ENCODE measurements at regions not wholly inside any gene's neighbourhood (a gene's known extent, or its start where the extent isn't known, plus 50 kb on each side); places are given as distances from the start of the nearest gene placed in this dataset.
"Not testable (repeated sequence)": the region's sequence is repeated elsewhere in the genome, so short reads cannot be mapped to it uniquely, and the experiment has no call there.

DNA sequence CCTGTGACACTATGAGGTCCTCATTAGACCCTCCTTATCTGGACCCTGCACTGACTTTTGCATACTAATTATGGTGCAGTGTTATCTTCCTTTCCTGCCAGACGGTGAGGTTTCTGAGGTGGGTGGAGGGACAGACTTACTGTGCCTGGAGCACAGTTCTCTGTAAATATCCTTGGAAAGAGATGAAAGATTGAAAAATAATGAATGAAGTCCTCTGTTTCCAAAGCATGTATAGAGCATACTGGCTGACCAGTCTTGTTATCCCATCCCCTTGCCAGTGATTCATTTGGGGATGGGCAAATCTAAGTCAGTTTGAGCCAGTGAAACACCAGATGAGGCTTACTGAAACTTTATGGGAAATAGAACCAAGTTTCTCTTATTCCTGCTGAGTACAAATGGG is 152.6 kb upstream of the HDDC2 start:
- H3K36me3 ChIP-seq: no peaks in the 10 kb centered on the region
- TF ChIP-seq, protein P1, sequence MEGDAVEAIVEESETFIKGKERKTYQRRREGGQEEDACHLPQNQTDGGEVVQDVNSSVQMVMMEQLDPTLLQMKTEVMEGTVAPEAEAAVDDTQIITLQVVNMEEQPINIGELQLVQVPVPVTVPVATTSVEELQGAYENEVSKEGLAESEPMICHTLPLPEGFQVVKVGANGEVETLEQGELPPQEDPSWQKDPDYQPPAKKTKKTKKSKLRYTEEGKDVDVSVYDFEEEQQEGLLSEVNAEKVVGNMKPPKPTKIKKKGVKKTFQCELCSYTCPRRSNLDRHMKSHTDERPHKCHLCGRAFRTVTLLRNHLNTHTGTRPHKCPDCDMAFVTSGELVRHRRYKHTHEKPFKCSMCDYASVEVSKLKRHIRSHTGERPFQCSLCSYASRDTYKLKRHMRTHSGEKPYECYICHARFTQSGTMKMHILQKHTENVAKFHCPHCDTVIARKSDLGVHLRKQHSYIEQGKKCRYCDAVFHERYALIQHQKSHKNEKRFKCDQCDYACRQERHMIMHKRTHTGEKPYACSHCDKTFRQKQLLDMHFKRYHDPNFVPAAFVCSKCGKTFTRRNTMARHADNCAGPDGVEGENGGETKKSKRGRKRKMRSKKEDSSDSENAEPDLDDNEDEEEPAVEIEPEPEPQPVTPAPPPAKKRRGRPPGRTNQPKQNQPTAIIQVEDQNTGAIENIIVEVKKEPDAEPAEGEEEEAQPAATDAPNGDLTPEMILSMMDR (IDR thresholded peaks at IDR 0.05): no peak
- peaks cover 0 to 7% (median 0%) of the 10 kb centered on the region in 3 donors for H3K9me3 ChIP-seq
- no peak for DNase-seq
- H3K4me3 ChIP-seq: no peak overlapping the region
- no peaks in the 10 kb centered on the region for H3K27me3 ChIP-seq
- intact Hi-C loops (cut with DNase I; ENCODE audit: low total_unique reads): no loop called here
- no peak overlapping the region for H3K27ac ChIP-seq
- H3K4me1 ChIP-seq: peaks cover 0 to 11% (median 0%) of the 10 kb centered on the region in 4 donors

DNA sequence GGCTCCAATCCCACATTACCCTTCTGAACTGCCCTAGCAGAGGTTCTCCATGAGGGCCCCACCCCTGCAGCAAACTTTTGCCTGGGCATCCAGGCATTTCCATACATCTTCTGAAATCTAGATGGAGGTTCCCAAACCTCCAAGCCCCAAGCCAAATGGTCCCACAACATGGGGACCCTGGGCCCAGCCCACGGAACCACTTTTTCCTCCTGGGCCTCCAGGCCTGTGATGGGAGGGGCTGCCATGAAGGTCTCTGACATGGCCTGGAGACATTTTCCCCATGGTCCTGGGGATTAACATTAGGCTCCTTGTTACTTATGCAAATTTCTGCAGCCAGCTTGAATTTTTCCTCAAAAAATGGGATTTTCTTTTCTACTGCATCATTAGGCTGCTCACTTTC is 156.7 kb upstream of the HDDC2 start:
- DNase-seq; H3K36me3 ChIP-seq; H3K4me3 ChIP-seq; H3K4me1 ChIP-seq; intact Hi-C loops (cut with DNase I; ENCODE audit: low total_unique reads); H3K27ac ChIP-seq; H3K9me3 ChIP-seq; H3K27me3 ChIP-seq: not testable (repeated sequence)

DNA sequence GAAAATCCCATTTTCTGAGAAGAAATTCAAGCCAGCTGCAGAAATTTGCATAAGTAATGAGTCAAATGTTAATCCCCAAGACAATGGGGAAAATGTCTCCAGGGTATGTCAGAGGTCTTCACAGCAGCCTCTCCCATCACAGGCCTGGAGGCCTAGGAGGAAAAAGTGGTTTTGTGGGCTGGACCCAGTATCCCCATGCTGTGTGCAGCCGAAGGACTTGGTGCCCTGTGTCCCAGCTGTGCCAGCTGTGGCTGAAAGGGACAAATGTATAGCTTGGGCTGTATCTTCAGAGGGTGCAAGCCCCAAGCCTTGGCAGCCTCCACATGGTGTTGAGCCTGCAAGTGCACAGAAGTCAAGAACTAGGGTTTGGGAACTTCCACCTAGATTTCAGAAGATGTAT is 163.6 kb upstream of the HDDC2 start:
- H3K9me3 ChIP-seq; H3K4me3 ChIP-seq; H3K27ac ChIP-seq; H3K27me3 ChIP-seq; H3K36me3 ChIP-seq; DNase-seq; intact Hi-C loops (cut with DNase I; ENCODE audit: low total_unique reads): not testable (repeated sequence)
- peaks cover 0 to 23% (median 4%) of the 10 kb centered on the region in 4 donors for H3K4me1 ChIP-seq

DNA sequence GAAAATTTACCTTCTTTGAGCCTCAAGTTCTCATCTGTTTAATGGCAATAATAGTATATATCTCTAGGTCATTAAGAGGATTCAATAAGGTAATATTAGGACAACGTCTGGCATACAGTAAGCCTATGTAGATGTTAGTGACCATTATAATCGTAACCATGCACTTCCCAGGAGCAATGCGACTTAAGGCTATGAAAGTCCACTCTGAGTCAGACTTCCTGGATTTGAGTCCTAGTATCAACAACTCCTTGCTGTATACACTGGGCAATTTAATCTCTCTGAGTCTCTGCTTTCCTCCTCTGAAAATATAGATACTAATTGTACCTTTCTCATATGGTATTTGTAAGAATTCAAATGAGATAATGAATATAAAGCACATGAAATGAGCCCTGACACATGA is 168.1 kb upstream of the HDDC2 start:
- H3K36me3 ChIP-seq: no peaks in the 10 kb centered on the region
- H3K4me1 ChIP-seq: peaks cover 0 to 34% (median 6%) of the 10 kb centered on the region in 4 donors
- intact Hi-C loops (cut with DNase I; ENCODE audit: low total_unique reads): no loop called here
- no peak overlapping the region for H3K4me3 ChIP-seq
- TF ChIP-seq, protein P1 (IDR thresholded peaks at IDR 0.05): no peak
- H3K27me3 ChIP-seq: no peaks in the 10 kb centered on the region
- H3K9me3 ChIP-seq: no peaks in the 10 kb centered on the region
- DNase-seq: no peak
- peak overlapping the region in 1 of 2 donors; percentile 37 for H3K27ac ChIP-seq

DNA sequence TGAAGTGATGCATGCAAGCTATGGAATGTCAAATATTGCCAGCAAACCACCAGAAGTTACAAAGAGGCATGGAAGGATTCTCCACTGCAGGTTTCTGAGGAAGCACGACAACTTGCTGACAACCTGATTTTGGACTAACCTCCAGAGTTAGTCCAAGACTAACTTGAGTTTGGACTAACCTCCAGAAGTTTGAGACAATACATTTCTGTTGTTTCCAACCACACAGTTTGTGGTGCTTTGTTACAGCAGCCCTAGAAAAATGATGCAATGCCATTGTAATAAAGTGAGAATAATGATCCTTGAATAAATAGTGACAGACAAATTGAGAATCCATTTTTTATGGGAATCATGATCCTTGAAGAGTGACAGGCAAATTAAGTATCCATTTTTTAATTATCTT is 169.9 kb upstream of the HDDC2 start:
- peaks cover 0 to 39% (median 7%) of the 10 kb centered on the region in 4 donors for H3K4me1 ChIP-seq
- H3K4me3 ChIP-seq: no peak overlapping the region
- no peaks in the 10 kb centered on the region for H3K9me3 ChIP-seq
- DNase-seq: no peak
- TF ChIP-seq, protein P1 (IDR thresholded peaks at IDR 0.05): no peak
- H3K27me3 ChIP-seq: no peaks in the 10 kb centered on the region
- no peak overlapping the region for H3K27ac ChIP-seq
- H3K36me3 ChIP-seq: no peaks in the 10 kb centered on the region
- intact Hi-C loops (cut with DNase I; ENCODE audit: low total_unique reads): no loop called here

DNA sequence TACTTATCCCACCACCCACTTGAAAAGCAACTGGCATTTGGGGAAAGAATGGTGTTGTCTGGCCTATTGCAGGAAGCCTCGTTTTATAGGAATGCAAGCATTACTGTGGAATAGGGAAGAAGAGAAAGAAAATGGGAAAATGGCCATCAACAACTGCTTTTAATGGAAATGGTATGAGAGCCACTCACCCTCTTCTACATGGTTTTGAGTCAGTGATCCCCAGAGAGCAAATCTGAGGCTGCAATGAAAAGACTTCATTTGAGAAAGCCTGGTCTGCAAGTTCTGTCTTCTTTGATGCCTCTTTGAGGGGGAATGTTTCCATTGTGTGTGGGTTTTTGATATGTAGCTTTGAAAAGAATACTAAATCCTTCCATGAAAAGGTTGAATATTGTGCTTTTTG is 172.3 kb upstream of the HDDC2 start:
- Histone ChIP-seq H3K27me3 (no peaks in the 10 kb centered on the region), H3K4me3 (no peak overlapping the region), H3K36me3 (no peaks in the 10 kb centered on the region), H3K27ac (peak overlapping the region; percentile 41 to 54), H3K4me1 (peaks cover 0 to 46% (median 13%) of the 10 kb centered on the region in 4 donors), H3K9me3 (no peaks in the 10 kb centered on the region)
- TF ChIP-seq, protein P1 (IDR thresholded peaks at IDR 0.05): no peak
- no peak for DNase-seq
- intact Hi-C loops (cut with DNase I; ENCODE audit: low total_unique reads): no loop called here

DNA sequence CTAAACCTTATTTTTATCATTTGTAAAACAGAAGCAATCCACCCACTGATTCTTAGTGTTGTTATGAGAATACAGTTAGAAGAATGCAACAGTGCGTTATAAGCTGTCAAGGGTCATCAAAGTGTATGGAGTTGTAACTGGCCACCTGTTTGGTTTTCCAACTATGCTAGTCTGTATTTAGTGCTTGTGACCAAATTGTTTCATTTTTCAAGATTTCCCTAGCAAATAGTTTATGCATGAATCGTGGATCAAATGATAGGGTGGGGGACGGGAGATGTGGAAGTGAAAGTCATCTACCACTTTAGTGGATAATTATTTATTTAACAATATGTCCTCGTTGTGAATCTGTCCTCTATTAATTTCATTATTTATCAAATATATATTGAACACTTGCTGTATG is 175.4 kb upstream of the HDDC2 start:
- H3K27me3 ChIP-seq: no peaks in the 10 kb centered on the region
- H3K4me1 ChIP-seq: peaks cover 0 to 52% (median 20%) of the 10 kb centered on the region in 4 donors
- H3K36me3 ChIP-seq: no peaks in the 10 kb centered on the region
- intact Hi-C loops (cut with DNase I; ENCODE audit: low total_unique reads): no loop called here
- DNase-seq: no peak
- no peaks in the 10 kb centered on the region for H3K9me3 ChIP-seq
- TF ChIP-seq, protein P1 (IDR thresholded peaks at IDR 0.05): no peak
- H3K4me3 ChIP-seq: no peak overlapping the region
- H3K27ac ChIP-seq: peak overlapping the region; percentile 47 to 58

Measured in tibial artery (tissue), 4 donors.